Coronary artery (tissue), 2 donors: ENCODE measurements at regions not wholly inside any gene's neighbourhood (a gene's known extent, or its start where the extent isn't known, plus 50 kb on each side); places are given as distances from the start of the nearest gene placed in this dataset.
"Not testable (repeated sequence)": the region's sequence is repeated elsewhere in the genome, so short reads cannot be mapped to it uniquely, and the experiment has no call there.

Experiments used
- DNase-seq: peaks from one replicate; pipeline ENCODE4 v3.0.0-alpha.2; 2017; ENCODE audit warnings: low spot score
- H3K27ac ChIP-seq, 2 donors: fragments of 200-600 bp; sonication (generic); one replicate each; pipeline ENCODE4 v1.5.1; 2016 to 2019
- H3K4me3 ChIP-seq: fragments of 200-600 bp; sonication (generic); 2 replicates; pipeline ENCODE4 v1.5.1; 2016; ENCODE audit warnings: mild to moderate bottlenecking, moderate library complexity
- TF ChIP-seq, protein P1 (sequence below): fragments of 200-600 bp; sonication (generic); IDR thresholded peaks from one replicate; pipeline ENCODE4 v1.5.1; 2019; ENCODE audit warnings: antibody characterized with exemption

DNA sequence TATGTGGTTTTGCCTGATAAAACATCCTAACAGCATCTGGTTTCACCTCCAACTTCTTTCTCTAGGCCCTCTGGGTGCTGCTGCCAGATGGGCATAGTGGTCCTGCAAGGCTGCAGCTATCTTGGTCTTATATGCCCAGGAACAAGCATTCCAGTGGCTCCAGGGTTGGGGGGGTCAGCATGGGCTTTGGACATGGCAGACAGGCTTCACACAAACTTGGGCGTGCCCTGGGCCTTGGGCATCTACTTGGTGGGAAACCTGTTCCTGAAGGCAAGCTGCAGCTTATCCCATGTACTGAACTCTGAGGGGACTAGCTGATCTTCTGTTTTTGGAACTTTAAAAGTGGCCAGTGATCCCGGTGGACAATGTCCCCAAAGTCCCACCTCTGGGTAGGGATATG, 54.9 kb upstream of the ZNF678 start:
- no peak for DNase-seq
- Histone ChIP-seq H3K4me3 (no peak overlapping the region), H3K27ac (no peak overlapping the region)
- TF ChIP-seq, protein P1, sequence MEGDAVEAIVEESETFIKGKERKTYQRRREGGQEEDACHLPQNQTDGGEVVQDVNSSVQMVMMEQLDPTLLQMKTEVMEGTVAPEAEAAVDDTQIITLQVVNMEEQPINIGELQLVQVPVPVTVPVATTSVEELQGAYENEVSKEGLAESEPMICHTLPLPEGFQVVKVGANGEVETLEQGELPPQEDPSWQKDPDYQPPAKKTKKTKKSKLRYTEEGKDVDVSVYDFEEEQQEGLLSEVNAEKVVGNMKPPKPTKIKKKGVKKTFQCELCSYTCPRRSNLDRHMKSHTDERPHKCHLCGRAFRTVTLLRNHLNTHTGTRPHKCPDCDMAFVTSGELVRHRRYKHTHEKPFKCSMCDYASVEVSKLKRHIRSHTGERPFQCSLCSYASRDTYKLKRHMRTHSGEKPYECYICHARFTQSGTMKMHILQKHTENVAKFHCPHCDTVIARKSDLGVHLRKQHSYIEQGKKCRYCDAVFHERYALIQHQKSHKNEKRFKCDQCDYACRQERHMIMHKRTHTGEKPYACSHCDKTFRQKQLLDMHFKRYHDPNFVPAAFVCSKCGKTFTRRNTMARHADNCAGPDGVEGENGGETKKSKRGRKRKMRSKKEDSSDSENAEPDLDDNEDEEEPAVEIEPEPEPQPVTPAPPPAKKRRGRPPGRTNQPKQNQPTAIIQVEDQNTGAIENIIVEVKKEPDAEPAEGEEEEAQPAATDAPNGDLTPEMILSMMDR: no peak

DNA sequence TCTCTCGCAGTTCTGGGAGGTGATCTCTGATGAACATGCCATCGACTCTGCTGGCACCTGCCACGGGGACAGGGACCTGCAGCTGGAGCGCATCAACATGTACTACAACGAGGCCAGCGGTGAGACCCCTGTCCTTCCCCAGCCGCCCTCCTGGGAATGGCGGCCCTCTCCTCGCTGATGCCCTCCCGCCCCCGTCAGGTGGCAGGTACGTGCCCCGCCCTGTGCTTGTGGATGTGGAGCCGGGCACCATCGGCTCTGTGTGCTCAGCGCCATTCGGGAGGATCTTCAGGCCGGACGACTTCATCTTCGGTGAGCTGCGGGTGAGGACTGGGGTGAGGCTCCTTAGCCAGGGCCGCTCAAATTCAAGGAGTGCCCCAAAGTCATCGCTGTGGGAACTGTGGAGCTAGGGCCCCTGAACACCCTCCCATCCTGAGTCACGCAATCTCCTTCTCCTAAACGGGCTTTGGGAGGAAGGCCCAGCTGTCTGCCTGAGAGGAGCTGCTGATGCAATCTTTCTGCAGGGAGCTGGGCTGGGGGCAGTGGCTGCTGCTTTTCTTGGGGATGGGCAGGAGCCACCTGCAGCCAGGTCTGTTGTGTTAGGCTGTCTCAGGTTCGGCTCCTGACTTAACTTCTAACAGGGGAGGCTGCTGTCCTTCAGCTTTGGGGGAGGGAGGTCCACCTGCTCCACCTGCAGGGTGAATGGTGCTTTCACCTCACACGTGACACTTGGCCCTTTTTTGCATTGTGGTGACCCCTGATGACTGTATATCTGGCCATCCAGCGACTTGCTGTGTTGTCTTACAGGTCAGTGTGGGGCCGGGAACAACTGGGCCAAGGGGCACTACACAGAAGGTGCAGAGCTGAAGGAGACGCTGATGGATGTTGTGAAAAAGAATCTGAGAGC, 56.6 kb upstream of the ZNF678 start:
- H3K4me3 ChIP-seq, H3K27ac ChIP-seq, DNase-seq: not testable (repeated sequence)

DNA sequence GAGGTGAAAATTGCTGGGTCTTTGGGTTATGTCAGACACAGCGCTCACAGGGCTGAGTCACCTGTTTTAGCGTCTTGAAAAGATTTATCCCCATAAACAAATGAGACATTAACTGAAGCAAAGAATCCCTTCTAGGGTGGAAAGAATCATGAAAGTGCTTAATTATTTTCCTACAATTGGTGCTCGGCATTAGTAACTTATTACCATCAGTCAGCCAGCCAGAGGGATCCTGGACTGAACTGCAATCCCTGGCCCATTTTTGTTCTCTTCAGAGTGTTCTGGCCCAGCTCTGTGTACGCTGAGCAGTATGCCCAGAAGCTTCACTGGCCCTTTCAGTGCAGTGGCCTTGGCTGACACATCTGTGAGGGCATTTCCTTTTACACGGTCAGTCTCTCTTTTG, 67.3 kb upstream of the ZNF678 start:
- DNase-seq, H3K27ac ChIP-seq, H3K4me3 ChIP-seq: not testable (repeated sequence)

DNA sequence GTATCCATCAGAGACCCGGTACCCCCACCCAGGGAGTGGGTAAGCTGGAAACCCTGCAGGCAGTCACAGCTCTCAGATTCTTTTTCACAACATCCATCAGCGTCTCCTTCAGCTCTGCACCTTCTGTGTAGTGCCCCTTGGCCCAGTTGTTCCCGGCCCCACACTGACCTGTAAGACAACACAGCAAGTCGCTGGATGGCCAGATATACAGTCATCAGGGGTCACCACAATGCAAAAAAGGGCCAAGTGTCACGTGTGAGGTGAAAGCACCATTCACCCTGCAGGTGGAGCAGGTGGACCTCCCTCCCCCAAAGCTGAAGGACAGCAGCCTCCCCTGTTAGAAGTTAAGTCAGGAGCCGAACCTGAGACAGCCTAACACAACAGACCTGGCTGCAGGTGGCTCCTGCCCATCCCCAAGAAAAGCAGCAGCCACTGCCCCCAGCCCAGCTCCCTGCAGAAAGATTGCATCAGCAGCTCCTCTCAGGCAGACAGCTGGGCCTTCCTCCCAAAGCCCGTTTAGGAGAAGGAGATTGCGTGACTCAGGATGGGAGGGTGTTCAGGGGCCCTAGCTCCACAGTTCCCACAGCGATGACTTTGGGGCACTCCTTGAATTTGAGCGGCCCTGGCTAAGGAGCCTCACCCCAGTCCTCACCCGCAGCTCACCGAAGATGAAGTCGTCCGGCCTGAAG, 69.3 kb upstream of the ZNF678 start:
- H3K27ac ChIP-seq, DNase-seq, H3K4me3 ChIP-seq: not testable (repeated sequence)

DNA sequence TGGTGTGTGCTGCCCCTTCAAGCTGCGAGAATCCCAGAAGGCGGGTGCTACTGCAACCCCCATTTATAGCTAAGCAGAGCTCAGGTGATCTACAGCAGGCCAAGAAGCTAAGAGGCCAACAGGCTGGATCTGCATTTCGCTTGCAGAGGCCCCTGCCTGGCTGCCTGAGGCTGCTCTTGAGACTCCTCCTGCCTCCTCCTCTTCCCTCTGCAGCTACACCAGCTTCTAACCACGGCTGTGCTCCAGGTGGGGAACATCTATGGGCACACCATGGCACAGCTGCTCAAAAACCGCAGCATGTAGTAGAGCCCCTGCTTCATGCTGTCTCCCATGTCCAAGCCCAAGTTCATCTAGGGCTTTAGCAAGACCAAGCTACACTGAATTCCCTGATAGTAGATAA, 72.9 kb upstream of the ZNF678 start:
- DNase-seq: no peak
- no peak overlapping the region for H3K27ac ChIP-seq
- no peak overlapping the region for H3K4me3 ChIP-seq
- TF ChIP-seq, protein P1: no peak

DNA sequence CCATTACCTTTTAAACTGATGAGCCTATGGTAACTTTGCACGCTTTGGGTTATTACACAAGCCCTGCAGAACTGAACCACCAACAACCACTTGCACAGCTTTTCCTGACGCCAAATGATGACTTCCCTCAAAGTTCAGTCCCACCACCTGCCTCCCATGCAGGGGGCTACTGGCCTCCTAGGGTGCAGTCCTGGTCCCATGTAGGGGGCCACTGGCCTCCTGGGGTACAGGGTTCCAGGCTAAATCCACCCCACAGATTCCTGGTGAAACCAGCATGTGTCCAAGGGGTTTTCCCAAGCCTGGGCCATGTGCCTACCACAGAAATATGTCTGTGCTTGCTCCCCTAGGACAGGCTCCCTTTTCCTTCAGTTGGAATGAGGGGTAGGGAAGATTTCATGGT, 73.4 kb upstream of the ZNF678 start:
- DNase-seq: no peak
- TF ChIP-seq, protein P1: no peak
- Histone ChIP-seq H3K4me3 (no peak overlapping the region), H3K27ac (no peak overlapping the region)

DNA sequence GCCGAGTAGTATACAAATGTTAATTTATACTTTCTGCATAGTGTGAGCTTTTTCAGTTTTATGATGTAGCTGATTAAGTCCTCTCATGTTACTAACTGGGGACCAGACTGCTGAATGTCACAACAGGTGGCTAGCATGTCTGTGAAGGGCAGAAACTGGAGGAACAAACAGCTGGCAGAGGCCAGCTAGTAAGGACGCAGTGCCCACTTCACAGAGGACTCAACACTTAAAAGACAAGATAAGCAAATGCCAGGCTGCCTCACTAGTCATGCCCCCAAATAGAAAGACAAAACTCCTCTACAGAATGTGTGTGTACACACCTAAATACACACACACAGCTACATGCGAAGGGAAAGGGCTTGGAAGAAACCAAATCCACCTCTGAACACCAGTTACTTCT, 73.8 kb upstream of the ZNF678 start:
- H3K4me3 ChIP-seq: no peak overlapping the region
- H3K27ac ChIP-seq: no peak overlapping the region
- DNase-seq: no peak
- TF ChIP-seq, protein P1: no peak

DNA sequence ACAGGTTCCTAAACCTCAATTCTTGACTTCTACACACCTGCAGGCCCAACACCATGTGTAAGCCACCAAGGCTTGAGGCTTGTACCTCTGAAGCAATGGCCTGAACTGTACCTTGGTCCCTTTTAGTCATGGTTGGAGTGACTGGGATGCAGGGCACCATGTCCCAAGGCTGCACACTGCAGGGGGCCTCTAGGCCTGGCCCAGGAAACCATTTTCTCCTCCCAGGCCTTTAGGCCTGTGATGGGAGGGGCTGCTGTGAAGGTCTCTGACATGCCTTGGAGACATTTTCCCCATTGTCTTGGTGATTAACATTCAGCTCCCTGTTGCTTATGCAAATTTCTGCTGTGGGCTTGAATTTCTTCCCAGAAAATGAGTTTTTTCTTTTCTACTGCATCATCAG, 75.8 kb upstream of the ZNF678 start:
- TF ChIP-seq, protein P1: no peak
- DNase-seq: no peak

More for the DNA sequence above, 75.8 kb upstream of the ZNF678 start:
- Histone ChIP-seq H3K27ac (no peak overlapping the region), H3K4me3 (no peak overlapping the region)
